ENCODE measurements at regions not wholly inside any gene's neighbourhood (a gene's known extent, or its start where the extent isn't known, plus 50 kb on each side); places are given as distances from the start of the nearest gene placed in this dataset.

GRCh38 chr6:23245572-23245971 is 676.2 kb downstream of the HDGFL1 start:
- Mint-ChIP-seq H3K9me3 (peaks cover 4% of the 10 kb centered on the region), H3K4me3 (no peak overlapping the region), H3K36me3 (peaks cover 3% of the 10 kb centered on the region), H3K4me1 (ENCODE audit: unreplicated experiment) (peaks cover 4% of the 10 kb centered on the region), H3K27me3 (no peaks in the 10 kb centered on the region), H3K27ac (no peak overlapping the region)
- DNase-seq (ENCODE audit: extremely low spot score, unreplicated experiment), result no peak
- no peak for TF ChIP-seq CTCF (conservative IDR thresholded peaks at IDR 0.05)

GRCh38 chr6:23246896-23247295 is 677.5 kb downstream of the HDGFL1 start:
- peaks cover 3% of the 10 kb centered on the region for H3K36me3 Mint-ChIP-seq
- H3K4me3 Mint-ChIP-seq, result no peak overlapping the region
- H3K9me3 Mint-ChIP-seq, result peaks cover 4% of the 10 kb centered on the region
- H3K27me3 Mint-ChIP-seq, result no peaks in the 10 kb centered on the region
- DNase-seq (ENCODE audit: extremely low spot score, unreplicated experiment), result no peak
- peaks cover 4% of the 10 kb centered on the region for H3K4me1 Mint-ChIP-seq (ENCODE audit: unreplicated experiment)
- TF ChIP-seq CTCF (conservative IDR thresholded peaks at IDR 0.05), result no peak
- H3K27ac Mint-ChIP-seq, result no peak overlapping the region

GRCh38 chr6:23250556-23250955 is 681.2 kb downstream of the HDGFL1 start:
- TF ChIP-seq CTCF (conservative IDR thresholded peaks at IDR 0.05), result no peak
- Mint-ChIP-seq H3K4me3 (no peak overlapping the region), H3K4me1 (ENCODE audit: unreplicated experiment) (no peaks in the 10 kb centered on the region), H3K9me3 (peaks cover 4% of the 10 kb centered on the region), H3K27me3 (no peaks in the 10 kb centered on the region), H3K27ac (no peak overlapping the region), H3K36me3 (peaks cover 3% of the 10 kb centered on the region)
- DNase-seq (ENCODE audit: extremely low spot score, unreplicated experiment), result no peak

- TF ChIP-seq CTCF (conservative IDR thresholded peaks at IDR 0.05), result no peak
- Mint-ChIP-seq H3K9me3 (peaks cover 12% of the 10 kb centered on the region), H3K4me3 (no peak overlapping the region), H3K4me1 (ENCODE audit: unreplicated experiment) (no peaks in the 10 kb centered on the region), H3K36me3 (peaks cover 9% of the 10 kb centered on the region), H3K27me3 (no peaks in the 10 kb centered on the region), H3K27ac (no peak overlapping the region)
- no peak for DNase-seq (ENCODE audit: extremely low spot score, unreplicated experiment)
Observed at GRCh38 chr6:23262864-23263263, 693.5 kb downstream of the HDGFL1 start.

GRCh38 chr6:23265270-23265669 is 695.9 kb downstream of the HDGFL1 start:
- no peaks in the 10 kb centered on the region for H3K27me3 Mint-ChIP-seq
- H3K36me3 Mint-ChIP-seq, result peaks cover 4% of the 10 kb centered on the region
- H3K27ac Mint-ChIP-seq, result no peak overlapping the region
- H3K4me1 Mint-ChIP-seq (ENCODE audit: unreplicated experiment), result no peaks in the 10 kb centered on the region
- no peak for TF ChIP-seq CTCF (conservative IDR thresholded peaks at IDR 0.05)
- no peak overlapping the region for H3K4me3 Mint-ChIP-seq
- H3K9me3 Mint-ChIP-seq, result peaks cover 4% of the 10 kb centered on the region
- no peak for DNase-seq (ENCODE audit: extremely low spot score, unreplicated experiment)

GRCh38 chr6:23266536-23266935 is 697.2 kb downstream of the HDGFL1 start:
- Mint-ChIP-seq H3K4me1 (ENCODE audit: unreplicated experiment) (no peaks in the 10 kb centered on the region), H3K36me3 (no peaks in the 10 kb centered on the region), H3K4me3 (no peak overlapping the region), H3K9me3 (no peaks in the 10 kb centered on the region), H3K27ac (no peak overlapping the region), H3K27me3 (no peaks in the 10 kb centered on the region)
- DNase-seq (ENCODE audit: extremely low spot score, unreplicated experiment), result no peak
- TF ChIP-seq CTCF (conservative IDR thresholded peaks at IDR 0.05), result no peak

Measured in type B pancreatic cell (in vitro differentiated cells).